GM21390 (cell line): ENCODE measurements at regions not wholly inside any gene's neighbourhood (a gene's known extent, or its start where the extent isn't known, plus 50 kb on each side); places are given as distances from the start of the nearest gene placed in this dataset.

Experiments used
- ATAC-seq: cut with Tn5 transposase; IDR thresholded peaks from one replicate; pipeline ENCODE4 v1.9.1; 2021; ENCODE audit not compliant: unreplicated experiment

- no peak for ATAC-seq
Observed at GRCh38 chr1:38097284-38097898, 50.8 kb upstream of the POU3F1 start.
